MM.1S (cell line): ENCODE measurements at regions not wholly inside any gene's neighbourhood (a gene's known extent, or its start where the extent isn't known, plus 50 kb on each side); places are given as distances from the start of the nearest gene placed in this dataset.

Experiments
- EZH2 ChIP-seq: fragments of 300-600 bp; sonication (generic); optimal IDR thresholded peaks from 2 replicates; pipeline ENCODE3; 2017; ENCODE audit warnings: low read depth, mild to moderate bottlenecking, antibody characterized with exemption, low read length, mixed read lengths
- EZH2phosphoT487 ChIP-seq: fragments of 300-600 bp; sonication (generic); IDR thresholded peaks from 2 replicates; pipeline ENCODE4 v1.6.1; 2018; ENCODE audit warnings: antibody characterized with exemption, low read length
- TF ChIP-seq, protein P1 (sequence below): fragments of 300-600 bp; sonication (generic); IDR thresholded peaks from 2 replicates; pipeline ENCODE4 v1.5.1; 2016; ENCODE audit warnings: antibody characterized with exemption, low read length, mixed read lengths

DNA sequence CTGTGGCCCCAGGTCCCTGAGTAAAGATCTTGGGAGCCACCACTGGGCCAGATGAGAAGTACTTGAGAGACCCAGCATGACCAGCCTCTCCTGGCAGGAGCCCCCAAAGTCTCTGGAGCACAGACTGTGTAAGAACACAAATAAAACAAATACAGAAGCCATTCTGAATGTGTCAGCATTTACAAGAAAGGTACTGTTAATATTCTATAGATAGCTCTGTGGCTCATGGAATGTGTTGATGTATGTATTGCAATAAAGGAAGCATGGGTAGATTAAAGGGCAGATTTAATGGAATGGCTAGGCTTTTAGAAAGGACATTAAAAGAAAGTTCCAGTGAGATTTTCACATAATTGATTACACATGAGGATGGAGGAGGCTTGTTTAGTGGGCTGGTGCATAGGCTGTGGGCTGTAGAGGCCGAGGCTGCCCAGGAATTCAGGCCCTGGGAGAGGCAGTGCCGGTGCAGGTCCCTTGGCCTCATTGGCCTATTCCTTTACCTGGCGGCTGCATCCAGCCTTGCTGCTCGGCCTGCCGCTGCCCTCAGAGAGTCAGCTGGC, 127.7 kb upstream of the DLX2 start:
- TF ChIP-seq EZH2 (no peak), EZH2phosphoT487 (no peak)
- TF ChIP-seq, protein P1, sequence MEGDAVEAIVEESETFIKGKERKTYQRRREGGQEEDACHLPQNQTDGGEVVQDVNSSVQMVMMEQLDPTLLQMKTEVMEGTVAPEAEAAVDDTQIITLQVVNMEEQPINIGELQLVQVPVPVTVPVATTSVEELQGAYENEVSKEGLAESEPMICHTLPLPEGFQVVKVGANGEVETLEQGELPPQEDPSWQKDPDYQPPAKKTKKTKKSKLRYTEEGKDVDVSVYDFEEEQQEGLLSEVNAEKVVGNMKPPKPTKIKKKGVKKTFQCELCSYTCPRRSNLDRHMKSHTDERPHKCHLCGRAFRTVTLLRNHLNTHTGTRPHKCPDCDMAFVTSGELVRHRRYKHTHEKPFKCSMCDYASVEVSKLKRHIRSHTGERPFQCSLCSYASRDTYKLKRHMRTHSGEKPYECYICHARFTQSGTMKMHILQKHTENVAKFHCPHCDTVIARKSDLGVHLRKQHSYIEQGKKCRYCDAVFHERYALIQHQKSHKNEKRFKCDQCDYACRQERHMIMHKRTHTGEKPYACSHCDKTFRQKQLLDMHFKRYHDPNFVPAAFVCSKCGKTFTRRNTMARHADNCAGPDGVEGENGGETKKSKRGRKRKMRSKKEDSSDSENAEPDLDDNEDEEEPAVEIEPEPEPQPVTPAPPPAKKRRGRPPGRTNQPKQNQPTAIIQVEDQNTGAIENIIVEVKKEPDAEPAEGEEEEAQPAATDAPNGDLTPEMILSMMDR, result no peak
